NCI-H2171 treated with DMSO at 0.1 percent for 48 hours (cell line): ENCODE measurements at regions not wholly inside any gene's neighbourhood (a gene's known extent, or its start where the extent isn't known, plus 50 kb on each side); places are given as distances from the start of the nearest gene placed in this dataset.

Experiments
- DNase-seq: peaks from one replicate; lab custom pipeline; 2025; lab: John Stamatoyannopoulos, UW

- no peak for DNase-seq
Measured at GRCh38 chr4:20403846-20404245, 152.1 kb downstream of the SLIT2 start.

DNA sequence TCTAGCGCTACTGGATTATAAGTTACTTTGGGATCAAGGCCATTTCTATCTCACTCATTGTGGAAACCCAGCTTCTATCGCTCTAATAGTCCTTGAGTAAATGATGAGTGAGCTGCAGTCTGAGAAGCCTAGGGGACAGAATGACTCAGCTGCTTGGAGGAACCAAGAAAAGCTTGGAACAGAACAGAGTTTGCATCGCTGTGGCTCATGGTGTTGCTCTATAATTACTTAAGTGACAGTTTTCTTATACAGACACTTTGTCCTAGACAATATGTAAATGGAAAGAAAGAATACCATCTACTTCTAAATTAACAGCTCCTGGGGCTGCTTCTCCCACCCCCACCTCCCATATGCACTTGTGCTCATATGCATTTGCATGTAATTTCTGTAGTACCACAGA is 156.9 kb downstream of the SLIT2 start:
- no peak for DNase-seq

DNA sequence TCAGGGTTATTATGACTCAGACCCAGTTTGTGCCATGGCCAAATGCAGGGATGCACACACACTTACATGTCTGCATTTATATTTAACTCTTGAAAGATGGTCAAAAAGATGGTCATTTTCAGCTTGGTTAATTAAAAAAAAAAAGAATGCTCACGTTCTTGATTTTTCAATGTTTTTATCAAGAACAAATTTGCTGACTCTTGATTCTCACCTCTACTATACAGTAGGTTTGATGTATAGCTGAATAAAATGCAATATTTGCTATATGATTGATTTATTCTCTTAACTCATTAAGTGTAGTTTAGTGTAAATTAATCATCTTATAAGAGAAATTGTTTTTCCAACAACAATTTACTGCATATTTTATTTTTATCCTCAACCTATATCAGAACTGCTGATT is 160.4 kb downstream of the SLIT2 start:
- no peak for DNase-seq

- DNase-seq, result no peak
Measured at GRCh38 chr4:20416800-20417199, 165.1 kb downstream of the SLIT2 start.

DNA sequence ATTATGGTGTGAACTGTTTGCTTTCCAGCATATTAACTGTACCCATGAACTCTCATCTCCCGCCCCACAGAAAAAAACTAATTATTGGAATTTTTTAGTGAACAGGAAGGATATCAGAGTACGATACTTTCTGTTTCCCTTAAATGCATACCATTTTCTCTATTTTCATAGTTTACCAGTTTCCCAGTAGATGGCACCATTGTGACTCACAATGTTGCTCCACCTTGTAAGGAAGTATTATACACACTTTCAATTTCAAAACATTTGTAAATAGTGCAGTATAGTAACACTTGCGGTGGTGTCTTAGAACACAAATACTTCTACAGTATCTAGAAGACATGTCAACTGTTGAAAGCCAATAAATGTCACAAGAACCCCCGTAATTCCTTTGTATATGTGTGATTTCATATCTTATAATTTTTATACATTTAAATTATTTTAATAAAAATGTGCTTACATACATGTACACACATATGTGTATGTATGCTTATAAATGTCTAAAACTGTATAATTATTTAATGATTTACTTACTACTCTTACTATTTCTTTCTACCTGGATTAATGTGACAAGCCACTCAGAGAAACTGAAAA is 167.3 kb downstream of the SLIT2 start:
- DNase-seq, result peak; percentile 20

- DNase-seq, result no peak
Measured at GRCh38 chr4:20420916-20421602, 169.4 kb downstream of the SLIT2 start.

DNA sequence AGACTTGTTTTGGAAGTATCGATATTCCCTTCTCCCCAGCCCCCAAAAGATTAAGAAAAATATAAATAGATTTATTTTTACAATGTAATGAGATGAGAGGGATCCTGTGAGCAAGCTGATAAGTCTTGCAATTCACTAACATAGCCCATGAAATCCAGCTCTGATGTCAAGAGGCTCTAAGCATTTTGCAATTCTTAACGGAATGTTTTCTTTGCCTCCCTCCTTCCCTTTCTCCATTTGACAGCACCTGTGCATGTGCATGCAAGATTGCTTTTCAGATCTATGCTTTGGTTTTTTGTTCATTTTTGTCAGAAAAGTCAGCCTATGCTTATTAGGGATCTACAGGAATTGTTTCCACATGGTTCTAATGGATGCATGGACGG is 169.9 kb downstream of the SLIT2 start:
- no peak for DNase-seq

- DNase-seq, result peak; percentile 31
Measured at GRCh38 chr4:20422398-20422797, 170.7 kb downstream of the SLIT2 start.

DNA sequence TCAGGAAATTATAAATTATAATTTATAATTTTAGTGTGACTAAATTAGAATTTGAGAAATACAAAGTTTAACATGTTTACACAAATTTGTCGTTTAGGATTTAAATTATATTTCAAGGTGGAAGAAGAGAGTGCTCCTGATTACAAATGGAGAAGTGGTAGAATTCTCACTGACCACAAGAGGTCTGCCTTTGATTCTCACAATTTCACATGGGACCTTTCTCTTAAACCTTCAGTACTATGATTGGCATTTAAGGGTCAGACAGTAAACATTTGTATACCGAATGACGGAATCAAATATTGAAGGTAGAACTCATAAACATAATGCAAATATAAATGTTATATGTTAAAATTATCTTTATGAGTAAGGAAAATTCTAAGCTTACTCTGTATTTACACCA is 171.7 kb downstream of the SLIT2 start:
- DNase-seq, result no peak

GRCh38 chr4:20426028-20426427 is 174.3 kb downstream of the SLIT2 start:
- DNase-seq, result no peak

GRCh38 chr4:20428436-20429160 is 176.9 kb downstream of the SLIT2 start:
- no peak for DNase-seq

GRCh38 chr4:20430259-20430941 is 178.7 kb downstream of the SLIT2 start:
- no peak for DNase-seq

GRCh38 chr4:20431543-20431951 is 179.8 kb downstream of the SLIT2 start:
- no peak for DNase-seq

- DNase-seq, result no peak
Measured at GRCh38 chr4:20432088-20432487, 180.4 kb downstream of the SLIT2 start.

- DNase-seq, result no peak
Measured at GRCh38 chr4:20433097-20433705, 181.5 kb downstream of the SLIT2 start.

GRCh38 chr4:20440170-20440569 is 188.5 kb downstream of the SLIT2 start:
- DNase-seq, result no peak

- DNase-seq, result no peak
Measured at GRCh38 chr4:20443015-20443805, 191.5 kb downstream of the SLIT2 start.

GRCh38 chr4:20444599-20445337 is 193.1 kb downstream of the SLIT2 start:
- DNase-seq, result no peak

- no peak for DNase-seq
Measured at GRCh38 chr4:20445933-20446723, 194.4 kb downstream of the SLIT2 start.

DNA sequence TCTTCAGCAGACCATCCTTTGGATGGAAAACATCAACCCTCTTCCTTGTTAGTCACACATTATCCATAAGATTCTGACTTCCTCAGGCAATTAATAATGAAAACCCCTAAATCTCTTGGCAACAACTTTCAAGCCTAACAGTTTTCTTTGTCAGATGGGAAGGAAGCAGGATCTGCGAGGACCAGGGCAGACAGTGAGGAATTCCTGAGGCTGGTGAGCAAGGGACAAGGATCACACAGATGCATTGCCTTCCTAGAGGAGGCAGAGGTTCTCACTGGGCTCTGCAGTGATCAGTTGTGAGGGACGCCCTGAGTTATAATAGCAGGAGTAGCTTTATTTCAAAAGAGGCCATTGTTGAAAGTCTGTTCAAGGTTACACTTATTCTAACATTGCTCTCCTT is 195.4 kb downstream of the SLIT2 start:
- DNase-seq, result no peak
